Fibroblast of lung (primary cell): ENCODE measurements at regions not wholly inside any gene's neighbourhood (a gene's known extent, or its start where the extent isn't known, plus 50 kb on each side); places are given as distances from the start of the nearest gene placed in this dataset.

ENCODE experiments used
- CTCF ChIP-seq, 2 donors: IDR thresholded peaks in 1 of 2; conservative IDR thresholded peaks in 1 of 2; 1 replicate in 1 of 2; 2 replicates in 1 of 2; pipeline ENCODE4 v1.5.1; 2011 to 2012; ENCODE audit warnings: low read length in 2 of 2, control low read depth in 1 of 2, inconsistent platforms in 1 of 2, low read depth in 1 of 2, mild to moderate bottlenecking in 1 of 2
- EZH2 ChIP-seq: IDR thresholded peaks from 2 replicates; pipeline ENCODE4 v1.5.1; 2012; ENCODE audit warnings: low read length, control low read depth, mild to moderate bottlenecking; ENCODE audit errors: missing control alignments

DNA sequence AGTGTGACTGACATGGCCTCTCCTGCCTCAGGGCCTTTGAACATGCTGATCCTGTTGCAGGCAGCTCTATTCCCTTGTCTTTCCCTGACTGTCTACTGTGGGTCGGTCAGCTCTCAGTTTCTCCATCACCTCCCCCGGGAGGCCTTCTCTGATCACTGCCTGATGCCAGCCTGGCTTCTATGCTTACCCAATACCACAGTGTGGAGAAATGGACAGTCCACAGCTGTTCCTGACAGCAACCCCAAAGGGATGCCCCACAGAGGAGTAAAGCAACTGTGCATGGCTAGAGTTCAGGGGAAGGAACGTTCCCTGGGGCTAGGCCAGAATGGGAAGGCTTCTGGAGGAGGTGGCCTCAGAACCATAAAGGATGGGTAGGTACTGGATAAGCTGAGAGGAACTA is 354.3 kb downstream of the MIAT start:
- TF ChIP-seq CTCF (conservative IDR thresholded peaks at IDR 0.05 in 1 of 2, IDR thresholded peaks at IDR 0.05 in 1 of 2; ENCODE audit: low read depth in 1 of 2, low read length in 2 of 2) (no peak), EZH2 (no peak)
